ENCODE measurements at regions not wholly inside any gene's neighbourhood (a gene's known extent, or its start where the extent isn't known, plus 50 kb on each side); places are given as distances from the start of the nearest gene placed in this dataset.

GRCh38 chr4:3821580-3822229 lies 55.5 kb downstream of the ADRA2C start:
- no peaks in the 10 kb centered on the region for H3K9me3 ChIP-seq
- intact Hi-C loops (cut with DNase I), result no loop called here
- H3K4me1 ChIP-seq, result no peaks in the 10 kb centered on the region
- 57 to 71% methylated on average over 8 to 13 of the region's 15 CpGs for WGBS, 2 donors
- H3K27ac ChIP-seq, result no peak overlapping the region
- TF ChIP-seq CTCF (IDR thresholded peaks at IDR 0.05) (no peak), POLR2A (IDR thresholded peaks at IDR 0.05) (no peak)
- no peak overlapping the region for H3K4me3 ChIP-seq
- H3K36me3 ChIP-seq, result no peaks in the 10 kb centered on the region
- H3K27me3 ChIP-seq, result peaks cover 0 to 38% (median 0%) of the 10 kb centered on the region in 4 donors
- no peak for DNase-seq

GRCh38 chr4:3822230-3822947 lies 56.2 kb downstream of the ADRA2C start:
- no peaks in the 10 kb centered on the region for H3K36me3 ChIP-seq
- no peak overlapping the region for H3K4me3 ChIP-seq
- WGBS, 2 donors, result 22 to 41% methylated on average over 11 of the region's 22 CpGs
- intact Hi-C loops (cut with DNase I), result no loop called here
- TF ChIP-seq POLR2A (IDR thresholded peaks at IDR 0.05) (no peak), CTCF (IDR thresholded peaks at IDR 0.05) (no peak)
- no peak for DNase-seq
- no peaks in the 10 kb centered on the region for H3K9me3 ChIP-seq
- H3K27me3 ChIP-seq, result peaks cover 0 to 41% (median 0%) of the 10 kb centered on the region in 4 donors
- H3K27ac ChIP-seq, result no peak overlapping the region
- H3K4me1 ChIP-seq, result peaks cover 0 to 5% (median 4%) of the 10 kb centered on the region in 3 donors

GRCh38 chr4:3823496-3824341 lies 57.5 kb downstream of the ADRA2C start:
- WGBS, 2 donors, result 69 to 84% methylated on average over 13 to 18 of the region's 34 CpGs
- Histone ChIP-seq H3K9me3 (no peaks in the 10 kb centered on the region), H3K36me3 (no peaks in the 10 kb centered on the region), H3K27me3 (peaks cover 0 to 47% (median 0%) of the 10 kb centered on the region in 4 donors), H3K4me1 (peaks cover 3 to 13% (median 10%) of the 10 kb centered on the region in 3 donors), H3K4me3 (no peak overlapping the region), H3K27ac (no peak overlapping the region)
- TF ChIP-seq POLR2A (IDR thresholded peaks at IDR 0.05) (no peak), CTCF (IDR thresholded peaks at IDR 0.05) (no peak)
- no peak for DNase-seq
- intact Hi-C loops (cut with DNase I), result no loop called here

GRCh38 chr4:3824521-3825270 lies 58.5 kb downstream of the ADRA2C start:
- no peaks in the 10 kb centered on the region for H3K36me3 ChIP-seq
- intact Hi-C loops (cut with DNase I), result no loop called here
- peaks cover 0 to 53% (median 0%) of the 10 kb centered on the region in 4 donors for H3K27me3 ChIP-seq
- no peaks in the 10 kb centered on the region for H3K9me3 ChIP-seq
- no peak for DNase-seq
- H3K4me1 ChIP-seq, result peaks cover 3 to 13% (median 10%) of the 10 kb centered on the region in 3 donors
- no peak overlapping the region for H3K27ac ChIP-seq
- TF ChIP-seq POLR2A (IDR thresholded peaks at IDR 0.05) (no peak), CTCF (IDR thresholded peaks at IDR 0.05) (no peak)
- no peak overlapping the region for H3K4me3 ChIP-seq
- WGBS, 2 donors, result 80 to 84% methylated on average over 18 to 19 of the region's 19 CpGs
